PC-9 (cell line): ENCODE measurements at regions not wholly inside any gene's neighbourhood (a gene's known extent, or its start where the extent isn't known, plus 50 kb on each side); places are given as distances from the start of the nearest gene placed in this dataset.

Source experiments
- BruUV-seq: library from RNA; stranded (reverse); fragments of 400-500 nt; replicated peaks from 2 replicates; lab custom pipeline; 2021; lab: Mats Ljungman, UMichigan
- CTCF ChIA-PET: fragments of 300-600 bp; sonication (Branson Sonifier 250); formaldehyde crosslinking; loops from one replicate; lab custom pipeline; 2022; ENCODE audit warnings: antibody characterized with exemption; lab: Charles Lee
- POLR2A ChIA-PET: fragments of 300-600 bp; sonication (Branson Sonifier 250); formaldehyde crosslinking; loops from one replicate; lab custom pipeline; 2022; ENCODE audit warnings: antibody characterized with exemption; ENCODE audit not compliant: unreplicated experiment; lab: Charles Lee
- DNase-seq, 2 experiments: peaks; one replicate each; pipeline versions ENCODE4 v3.0.0 to v3.0.0-alpha.2; 2015 to 2022; ENCODE audit warnings: mixed read lengths in 1 of 2
- H2AFZ ChIP-seq: fragments of 200-600 bp; sonication (generic); 2 replicates; pipeline ENCODE4 v1.8.1; 2017; ENCODE audit warnings: antibody characterized with exemption
- H3F3A ChIP-seq: fragments of 200-600 bp; sonication (generic); 2 replicates; pipeline ENCODE4 v1.8.1; 2017; ENCODE audit warnings: antibody characterized with exemption, mild to moderate bottlenecking, low read depth; ENCODE audit not compliant: insufficient read depth
- H3K27ac ChIP-seq: fragments of 200-600 bp; sonication (generic); 2 replicates; pipeline ENCODE4 v1.6.1; 2016; ENCODE audit warnings: mixed run types
- H3K27me3 ChIP-seq: fragments of 200-600 bp; sonication (generic); 2 replicates; pipeline ENCODE4 v1.6.1; 2016; ENCODE audit warnings: low read depth, mixed run types; ENCODE audit not compliant: insufficient read depth
- H3K36me3 ChIP-seq: fragments of 200-600 bp; sonication (generic); 2 replicates; pipeline ENCODE4 v1.6.1; 2016; ENCODE audit warnings: low read depth, mixed run types
- H3K4me1 ChIP-seq: fragments of 200-600 bp; sonication (generic); replicated peaks from 2 replicates; pipeline ENCODE4 v1.6.1; 2016; ENCODE audit warnings: mixed run types; ENCODE audit not compliant: insufficient read depth
- H3K4me2 ChIP-seq: fragments of 200-600 bp; sonication (generic); 2 replicates; pipeline ENCODE4 v1.6.1; 2017; ENCODE audit warnings: mixed run types
- H3K4me3 ChIP-seq: fragments of 200-600 bp; sonication (generic); 2 replicates; pipeline ENCODE4 v1.6.1; 2016; ENCODE audit warnings: mixed run types
- H3K79me2 ChIP-seq: fragments of 200-600 bp; sonication (generic); 2 replicates; pipeline ENCODE4 v1.6.1; 2017; ENCODE audit warnings: low read depth, mixed run types
- H3K9me2 ChIP-seq: fragments of 200-600 bp; sonication (generic); 2 replicates; pipeline ENCODE4 v1.8.1; 2017; ENCODE audit warnings: mild to moderate bottlenecking; ENCODE audit not compliant: insufficient read depth
- H3K9me3 ChIP-seq: fragments of 200-600 bp; sonication (generic); 2 replicates; pipeline ENCODE4 v1.8.1; 2016; ENCODE audit warnings: low read depth; ENCODE audit not compliant: insufficient read depth
- H4K20me1 ChIP-seq: fragments of 200-600 bp; sonication (generic); 2 replicates; pipeline ENCODE4 v1.8.1; 2017; ENCODE audit not compliant: insufficient read depth
- EZH2 ChIP-seq: fragments of 200-600 bp; sonication (generic); IDR thresholded peaks from 2 replicates; pipeline ENCODE4 v1.8.0; 2017; ENCODE audit warnings: antibody characterized with exemption, low read depth
- intact Hi-C: fragments of 100-400 bp; cut with micrococcal nuclease; formaldehyde crosslinking; loops from one replicate; pipeline ENCODE4 v1.10.0; 2022; ENCODE audit not compliant: unreplicated experiment
- TF ChIP-seq, protein P1 (sequence below): fragments of 200-600 bp; sonication (generic); conservative IDR thresholded peaks from 2 replicates; pipeline ENCODE4 v1.6.1; 2017; ENCODE audit warnings: mixed run types, antibody characterized with exemption, mild to moderate bottlenecking, moderate library complexity

DNA sequence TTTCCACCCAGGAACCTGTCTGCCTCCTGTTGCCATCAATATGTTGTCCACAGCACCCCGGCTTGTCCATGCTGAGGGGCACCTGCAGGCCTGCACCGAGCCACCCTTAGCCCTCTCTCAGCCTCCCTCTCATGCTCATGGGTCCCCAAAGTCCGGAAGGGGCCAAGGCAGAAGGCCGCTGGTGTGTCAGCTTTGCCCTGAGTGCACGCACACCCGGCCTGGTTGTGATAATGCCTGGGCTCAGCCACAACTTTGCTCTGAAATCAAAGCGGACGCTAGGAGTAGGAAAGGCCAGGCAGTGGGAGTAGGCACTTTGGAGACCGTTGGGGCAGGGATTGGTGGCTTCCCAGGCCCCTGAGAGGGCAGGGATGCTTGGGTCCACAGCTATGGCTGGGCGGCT is 201.8 kb upstream of the NUDT12 start:
- ChIA-PET CTCF (no interaction called here), POLR2A (no interaction called here)
- Histone ChIP-seq H3K79me2 (no peaks in the 10 kb centered on the region), H3F3A (no peaks in the 10 kb centered on the region), H3K4me2 (no peak overlapping the region), H4K20me1 (no peaks in the 10 kb centered on the region), H3K36me3 (no peaks in the 10 kb centered on the region), H3K27me3 (no peaks in the 10 kb centered on the region), H3K4me1 (no peaks in the 10 kb centered on the region), H3K9me3 (no peaks in the 10 kb centered on the region), H3K9me2 (no peaks in the 10 kb centered on the region), H3K4me3 (no peak overlapping the region), H3K27ac (no peak overlapping the region), H2AFZ (no peak overlapping the region)
- BruUV-seq: no TSS peak
- no peak for DNase-seq
- intact Hi-C loops: no loop called here
- TF ChIP-seq EZH2: no peak
- TF ChIP-seq, protein P1, sequence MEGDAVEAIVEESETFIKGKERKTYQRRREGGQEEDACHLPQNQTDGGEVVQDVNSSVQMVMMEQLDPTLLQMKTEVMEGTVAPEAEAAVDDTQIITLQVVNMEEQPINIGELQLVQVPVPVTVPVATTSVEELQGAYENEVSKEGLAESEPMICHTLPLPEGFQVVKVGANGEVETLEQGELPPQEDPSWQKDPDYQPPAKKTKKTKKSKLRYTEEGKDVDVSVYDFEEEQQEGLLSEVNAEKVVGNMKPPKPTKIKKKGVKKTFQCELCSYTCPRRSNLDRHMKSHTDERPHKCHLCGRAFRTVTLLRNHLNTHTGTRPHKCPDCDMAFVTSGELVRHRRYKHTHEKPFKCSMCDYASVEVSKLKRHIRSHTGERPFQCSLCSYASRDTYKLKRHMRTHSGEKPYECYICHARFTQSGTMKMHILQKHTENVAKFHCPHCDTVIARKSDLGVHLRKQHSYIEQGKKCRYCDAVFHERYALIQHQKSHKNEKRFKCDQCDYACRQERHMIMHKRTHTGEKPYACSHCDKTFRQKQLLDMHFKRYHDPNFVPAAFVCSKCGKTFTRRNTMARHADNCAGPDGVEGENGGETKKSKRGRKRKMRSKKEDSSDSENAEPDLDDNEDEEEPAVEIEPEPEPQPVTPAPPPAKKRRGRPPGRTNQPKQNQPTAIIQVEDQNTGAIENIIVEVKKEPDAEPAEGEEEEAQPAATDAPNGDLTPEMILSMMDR: no peak

DNA sequence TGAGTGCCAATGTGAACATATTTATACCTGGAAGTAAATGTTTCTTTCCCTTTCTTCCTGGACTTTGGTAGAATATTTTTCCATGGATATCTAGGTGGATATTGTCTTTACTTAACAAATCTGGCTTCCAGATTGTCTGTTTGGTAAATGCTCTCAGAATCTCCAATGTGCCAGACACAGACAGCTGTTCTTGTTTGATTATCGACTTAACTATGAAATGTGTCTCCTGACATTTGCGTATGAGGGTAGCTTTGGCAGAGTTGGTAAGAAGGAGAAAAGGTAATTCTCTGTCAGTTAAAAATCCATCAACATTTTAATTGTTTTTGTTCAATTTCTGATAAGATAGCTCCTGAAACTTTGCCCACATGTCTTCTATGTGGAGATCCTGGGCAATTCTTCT is 196.4 kb upstream of the NUDT12 start:
- H3K27ac ChIP-seq: no peak overlapping the region
- TF ChIP-seq, protein P1: no peak
- TF ChIP-seq EZH2: no peak
- no peaks in the 10 kb centered on the region for H3K27me3 ChIP-seq
- ChIA-PET POLR2A (no interaction called here), CTCF (no interaction called here)
- H2AFZ ChIP-seq: no peak overlapping the region
- H3K79me2 ChIP-seq: no peaks in the 10 kb centered on the region
- H3K9me3 ChIP-seq: no peaks in the 10 kb centered on the region
- no peak overlapping the region for H3K4me3 ChIP-seq
- H3F3A ChIP-seq: no peaks in the 10 kb centered on the region
- H3K9me2 ChIP-seq: no peaks in the 10 kb centered on the region
- intact Hi-C loops: no loop called here
- no peaks in the 10 kb centered on the region for H4K20me1 ChIP-seq
- no peaks in the 10 kb centered on the region for H3K4me1 ChIP-seq
- DNase-seq: no peak
- no peaks in the 10 kb centered on the region for H3K36me3 ChIP-seq
- BruUV-seq: no TSS peak
- H3K4me2 ChIP-seq: no peak overlapping the region

DNA sequence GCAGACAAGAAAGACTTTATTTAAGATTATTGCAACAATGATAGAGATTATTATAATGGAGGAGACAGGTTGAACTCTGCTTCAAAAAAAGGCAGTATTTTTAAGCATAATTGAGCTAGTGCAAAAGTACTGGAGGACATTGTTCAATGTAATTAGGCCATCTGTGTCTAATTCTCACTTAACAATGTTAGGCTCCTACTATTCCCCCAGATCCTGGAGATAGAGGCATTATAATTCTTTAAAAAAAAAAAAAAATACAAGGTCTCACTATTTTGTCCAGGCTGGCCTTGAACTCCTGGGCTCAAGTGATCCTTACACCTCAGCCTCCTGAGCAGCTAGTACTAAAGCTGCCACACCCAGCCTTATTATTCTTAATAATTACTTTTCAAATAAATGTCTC is 193.4 kb upstream of the NUDT12 start:
- H2AFZ ChIP-seq: no peak overlapping the region
- no peaks in the 10 kb centered on the region for H3K36me3 ChIP-seq
- no peak overlapping the region for H3K27ac ChIP-seq
- intact Hi-C loops: no loop called here
- H4K20me1 ChIP-seq: no peaks in the 10 kb centered on the region
- no TSS peak for BruUV-seq
- H3F3A ChIP-seq: no peaks in the 10 kb centered on the region
- no peaks in the 10 kb centered on the region for H3K79me2 ChIP-seq
- H3K27me3 ChIP-seq: no peaks in the 10 kb centered on the region
- H3K4me1 ChIP-seq: no peaks in the 10 kb centered on the region
- TF ChIP-seq, protein P1: no peak
- no peak for TF ChIP-seq EZH2
- ChIA-PET POLR2A (no interaction called here), CTCF (no interaction called here)
- H3K4me3 ChIP-seq: no peak overlapping the region
- no peaks in the 10 kb centered on the region for H3K9me2 ChIP-seq
- no peak overlapping the region for H3K4me2 ChIP-seq
- no peaks in the 10 kb centered on the region for H3K9me3 ChIP-seq
- DNase-seq: no peak
